PFSK-1 (cell line): ENCODE measurements at regions not wholly inside any gene's neighbourhood (a gene's known extent, or its start where the extent isn't known, plus 50 kb on each side); places are given as distances from the start of the nearest gene placed in this dataset.

Source experiments
- FOXP2 ChIP-seq: optimal IDR thresholded peaks from 2 replicates; pipeline ENCODE3; 2011; ENCODE audit warnings: borderline replicate concordance, control low read depth, inconsistent platforms; ENCODE audit not compliant: insufficient read depth; ENCODE audit errors: extremely low read length, extremely low read depth
- POLR2AphosphoS5 ChIP-seq: IDR thresholded peaks from 2 replicates; pipeline ENCODE4 v1.6.1; 2012; ENCODE audit warnings: low read depth, mild to moderate bottlenecking, control low read depth, low read length, moderate library complexity
- SIN3A ChIP-seq: IDR thresholded peaks from 2 replicates; pipeline ENCODE4 v1.6.1; 2012; ENCODE audit warnings: mild to moderate bottlenecking, low read length, moderate library complexity, borderline replicate concordance; ENCODE audit not compliant: insufficient read depth
- TAF1 ChIP-seq: IDR thresholded peaks from 2 replicates; pipeline ENCODE4 v1.6.1; 2012; ENCODE audit warnings: low read length, control low read depth, borderline replicate concordance; ENCODE audit not compliant: insufficient read depth
- TF ChIP-seq, protein P1 (sequence below), 2 experiments: IDR thresholded peaks; 2 replicates each; pipeline versions ENCODE4 v1.6.1 to v1.8.0; 2011 to 2012; ENCODE audit warnings: low read depth in 2 of 2, low read length in 2 of 2, control low read depth in 1 of 2, inconsistent platforms in 1 of 2, mild to moderate bottlenecking in 1 of 2, moderate library complexity in 1 of 2; ENCODE audit not compliant: insufficient read depth in 1 of 2

DNA sequence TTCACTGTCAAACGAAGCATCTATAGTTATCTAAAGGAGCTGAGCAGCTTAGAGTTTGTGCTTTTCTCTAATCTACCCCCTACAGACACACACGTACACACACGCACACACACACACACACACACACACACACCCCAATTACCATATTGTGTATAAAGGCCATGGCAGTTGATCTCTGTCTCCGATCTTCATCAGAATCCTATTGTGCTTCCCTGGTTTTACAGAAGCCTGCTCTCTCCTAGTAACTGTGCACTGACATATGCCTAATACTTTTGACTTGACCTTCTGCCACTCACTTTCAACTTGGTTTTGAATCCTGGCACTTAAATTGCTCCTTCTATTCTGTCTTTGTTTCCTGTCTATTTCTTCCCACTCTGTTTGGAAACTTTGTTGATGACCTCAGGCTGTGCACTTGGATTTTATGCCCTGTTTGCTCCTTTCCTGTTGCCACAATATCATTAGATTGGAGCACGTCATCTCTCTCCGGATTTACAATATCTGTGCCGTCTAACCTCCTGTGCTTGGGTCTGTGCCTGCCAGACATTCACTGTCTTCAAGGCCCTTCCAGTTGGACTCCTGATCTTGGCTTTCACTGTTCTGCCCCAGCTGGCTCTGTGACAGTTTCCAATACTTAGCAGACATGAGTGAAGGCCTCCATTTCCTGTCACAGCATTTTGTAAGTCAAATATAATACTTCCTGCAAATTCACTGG is 928.1 kb downstream of the FAT4 start:
- TF ChIP-seq TAF1 (no peak), FOXP2 (no peak), POLR2AphosphoS5 (no peak), SIN3A (no peak)
- TF ChIP-seq, protein P1, sequence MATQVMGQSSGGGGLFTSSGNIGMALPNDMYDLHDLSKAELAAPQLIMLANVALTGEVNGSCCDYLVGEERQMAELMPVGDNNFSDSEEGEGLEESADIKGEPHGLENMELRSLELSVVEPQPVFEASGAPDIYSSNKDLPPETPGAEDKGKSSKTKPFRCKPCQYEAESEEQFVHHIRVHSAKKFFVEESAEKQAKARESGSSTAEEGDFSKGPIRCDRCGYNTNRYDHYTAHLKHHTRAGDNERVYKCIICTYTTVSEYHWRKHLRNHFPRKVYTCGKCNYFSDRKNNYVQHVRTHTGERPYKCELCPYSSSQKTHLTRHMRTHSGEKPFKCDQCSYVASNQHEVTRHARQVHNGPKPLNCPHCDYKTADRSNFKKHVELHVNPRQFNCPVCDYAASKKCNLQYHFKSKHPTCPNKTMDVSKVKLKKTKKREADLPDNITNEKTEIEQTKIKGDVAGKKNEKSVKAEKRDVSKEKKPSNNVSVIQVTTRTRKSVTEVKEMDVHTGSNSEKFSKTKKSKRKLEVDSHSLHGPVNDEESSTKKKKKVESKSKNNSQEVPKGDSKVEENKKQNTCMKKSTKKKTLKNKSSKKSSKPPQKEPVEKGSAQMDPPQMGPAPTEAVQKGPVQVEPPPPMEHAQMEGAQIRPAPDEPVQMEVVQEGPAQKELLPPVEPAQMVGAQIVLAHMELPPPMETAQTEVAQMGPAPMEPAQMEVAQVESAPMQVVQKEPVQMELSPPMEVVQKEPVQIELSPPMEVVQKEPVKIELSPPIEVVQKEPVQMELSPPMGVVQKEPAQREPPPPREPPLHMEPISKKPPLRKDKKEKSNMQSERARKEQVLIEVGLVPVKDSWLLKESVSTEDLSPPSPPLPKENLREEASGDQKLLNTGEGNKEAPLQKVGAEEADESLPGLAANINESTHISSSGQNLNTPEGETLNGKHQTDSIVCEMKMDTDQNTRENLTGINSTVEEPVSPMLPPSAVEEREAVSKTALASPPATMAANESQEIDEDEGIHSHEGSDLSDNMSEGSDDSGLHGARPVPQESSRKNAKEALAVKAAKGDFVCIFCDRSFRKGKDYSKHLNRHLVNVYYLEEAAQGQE (IDR thresholded peaks at IDR 0.05; ENCODE audit: insufficient read depth in 1 of 2, low read depth in 2 of 2, low read length in 2 of 2): no peak
